ENCODE measurements at regions not wholly inside any gene's neighbourhood (a gene's known extent, or its start where the extent isn't known, plus 50 kb on each side); places are given as distances from the start of the nearest gene placed in this dataset.

- no peak for DNase-seq
Observed at GRCh38 chr1:234745844-234746797, 136.1 kb upstream of the IRF2BP2 start.

- no peak for DNase-seq
Observed at GRCh38 chr1:234745276-234745675, 135.3 kb upstream of the IRF2BP2 start.

GRCh38 chr1:234743791-234744611 is 134.0 kb upstream of the IRF2BP2 start:
- no peak for DNase-seq

GRCh38 chr1:234742622-234743021 is 132.6 kb upstream of the IRF2BP2 start:
- DNase-seq: no peak

- no peak for DNase-seq
Observed at GRCh38 chr1:234737967-234738314, 128.0 kb upstream of the IRF2BP2 start.

GRCh38 chr1:234735916-234736315 is 125.9 kb upstream of the IRF2BP2 start:
- DNase-seq: no peak

GRCh38 chr1:234735476-234735875 is 125.5 kb upstream of the IRF2BP2 start:
- no peak for DNase-seq

- no peak for DNase-seq
Observed at GRCh38 chr1:234734869-234735268, 124.9 kb upstream of the IRF2BP2 start.

- no peak for DNase-seq
Observed at GRCh38 chr1:234734412-234734835, 124.4 kb upstream of the IRF2BP2 start.

- DNase-seq: no peak
Observed at GRCh38 chr1:234733427-234733826, 123.4 kb upstream of the IRF2BP2 start.

GRCh38 chr1:234732671-234733390 is 122.9 kb upstream of the IRF2BP2 start:
- no peak for DNase-seq

- no peak for DNase-seq
Observed at GRCh38 chr1:234732260-234732659, 122.3 kb upstream of the IRF2BP2 start.

- peak; percentile 50 for DNase-seq
Observed at GRCh38 chr1:234731569-234732085, 121.6 kb upstream of the IRF2BP2 start.

- peak; percentile 55 for DNase-seq
Observed at GRCh38 chr1:234730770-234731568, 121.0 kb upstream of the IRF2BP2 start.

GRCh38 chr1:234730475-234730769 is 120.4 kb upstream of the IRF2BP2 start:
- DNase-seq: no peak

GRCh38 chr1:234729561-234730474 is 119.8 kb upstream of the IRF2BP2 start:
- no peak for DNase-seq

- DNase-seq: no peak
Observed at GRCh38 chr1:234728740-234729139, 118.8 kb upstream of the IRF2BP2 start.

GRCh38 chr1:234727018-234727940 is 117.3 kb upstream of the IRF2BP2 start:
- no peak for DNase-seq

GRCh38 chr1:234726359-234726943 is 116.5 kb upstream of the IRF2BP2 start:
- DNase-seq: no peak

All from stimulated activated CD8-positive, alpha-beta memory T cell treated with anti-CD3 and anti-CD28 coated beads, Interleukin-4, amount 100 ng/mL, for 48 hours (primary cell).